DND-41 (cell line): ENCODE measurements at regions not wholly inside any gene's neighbourhood (a gene's known extent, or its start where the extent isn't known, plus 50 kb on each side); places are given as distances from the start of the nearest gene placed in this dataset.

ENCODE experiments used
- ATAC-seq: fragments of 200-7000 bp; cut with Tn5 transposase; 3 replicates; pipeline ENCODE4 v1.9.1; 2021; ENCODE audit warnings: low read depth; ENCODE audit not compliant: insufficient read depth
- DNase-seq: peaks from one replicate; pipeline ENCODE4 v3.0.0-alpha.2; 2020
- H2AFZ ChIP-seq: 2 replicates; pipeline ENCODE4 v1.6.0; 2012; ENCODE audit warnings: low read depth, low read length
- H3K27ac ChIP-seq: 2 replicates; pipeline ENCODE4 v1.5.1; 2012; ENCODE audit warnings: low read length, inconsistent platforms
- H3K27me3 ChIP-seq: fragments of 200-600 bp; sonication (generic); 2 replicates; pipeline ENCODE4 v1.6.0; 2012; ENCODE audit warnings: low read length, mild to moderate bottlenecking, inconsistent platforms; ENCODE audit not compliant: insufficient read depth, poor library complexity
- H3K36me3 ChIP-seq: 2 replicates; pipeline ENCODE4 v1.5.1; 2012; ENCODE audit warnings: low read length, inconsistent platforms; ENCODE audit not compliant: insufficient read depth
- H3K4me1 ChIP-seq: 2 replicates; pipeline ENCODE4 v1.5.1; 2012; ENCODE audit warnings: mild to moderate bottlenecking, low read length; ENCODE audit not compliant: insufficient read depth
- H3K4me2 ChIP-seq: 2 replicates; pipeline ENCODE4 v1.6.0; 2012; ENCODE audit warnings: mild to moderate bottlenecking, moderate library complexity, low read length, inconsistent platforms; ENCODE audit not compliant: insufficient read depth
- H3K4me3 ChIP-seq, 2 experiments: fragments of 200-600 bp in 1 of 2; shearing (Covaris generic) in 1 of 2; 2 replicates each; pipeline ENCODE4 v1.5.1; 2012 to 2016; ENCODE audit warnings: inconsistent platforms in 2 of 2, low read length in 2 of 2, mild to moderate bottlenecking in 2 of 2, low read depth in 1 of 2, moderate library complexity in 1 of 2
- H3K79me2 ChIP-seq: 2 replicates; pipeline ENCODE4 v1.6.0; 2012; ENCODE audit warnings: low read length, inconsistent platforms; ENCODE audit not compliant: insufficient read depth
- H3K9ac ChIP-seq: 2 replicates; pipeline ENCODE4 v1.6.0; 2012; ENCODE audit warnings: low read depth, mild to moderate bottlenecking, inconsistent platforms, low read length, moderate library complexity
- H3K9me3 ChIP-seq: 2 replicates; pipeline ENCODE4 v1.5.1; 2012; ENCODE audit warnings: low read length, moderate library complexity, mild to moderate bottlenecking, inconsistent platforms; ENCODE audit not compliant: insufficient read depth, severe bottlenecking
- H4K20me1 ChIP-seq: 2 replicates; pipeline ENCODE4 v1.6.0; 2012; ENCODE audit warnings: low read length; ENCODE audit not compliant: insufficient read depth
- CTCF ChIP-seq: IDR thresholded peaks from 2 replicates; pipeline ENCODE4 v1.5.1; 2012; ENCODE audit warnings: borderline replicate concordance, low read length, moderate library complexity, mild to moderate bottlenecking; ENCODE audit not compliant: poor library complexity, severe bottlenecking; ENCODE audit errors: extremely low read depth
- EZH2 ChIP-seq: IDR thresholded peaks from 3 replicates; pipeline ENCODE4 v1.6.1; 2012; ENCODE audit warnings: borderline replicate concordance, low read depth, mild to moderate bottlenecking, moderate library complexity, low read length, inconsistent platforms; ENCODE audit not compliant: severe bottlenecking

GRCh38 chr5:124869426-124870033 lies 123.1 kb upstream of the ZNF608 start:
- TF ChIP-seq EZH2 (no peak), CTCF (no peak)
- Histone ChIP-seq H3K4me3 (no peak overlapping the region), H2AFZ (no peak overlapping the region), H4K20me1 (no peaks in the 10 kb centered on the region), H3K9me3 (no peaks in the 10 kb centered on the region), H3K27me3 (no peaks in the 10 kb centered on the region), H3K9ac (no peak overlapping the region; the same call in 1 of the 2 replicates), H3K27ac (no peak overlapping the region), H3K36me3 (no peaks in the 10 kb centered on the region), H3K79me2 (no peaks in the 10 kb centered on the region), H3K4me1 (peaks cover 55% of the 10 kb centered on the region), H3K4me2 (no peak overlapping the region)
- DNase-seq (no peak), ATAC-seq (no peak)

GRCh38 chr5:124870070-124870469 lies 123.6 kb upstream of the ZNF608 start:
- Histone ChIP-seq H3K4me1 (peaks cover 52% of the 10 kb centered on the region), H3K27ac (no peak overlapping the region), H2AFZ (no peak overlapping the region), H3K4me2 (no peak overlapping the region), H3K9me3 (no peaks in the 10 kb centered on the region), H3K79me2 (no peaks in the 10 kb centered on the region), H4K20me1 (no peaks in the 10 kb centered on the region), H3K27me3 (no peaks in the 10 kb centered on the region), H3K36me3 (no peaks in the 10 kb centered on the region), H3K9ac (no peak overlapping the region), H3K4me3 (no peak overlapping the region)
- TF ChIP-seq EZH2 (no peak), CTCF (no peak)
- DNase-seq (no peak), ATAC-seq (no peak)

GRCh38 chr5:124871303-124871702 lies 124.9 kb upstream of the ZNF608 start:
- Histone ChIP-seq H3K9me3 (no peaks in the 10 kb centered on the region), H3K4me3 (no peak overlapping the region), H3K27ac (no peak overlapping the region), H2AFZ (no peak overlapping the region), H3K79me2 (no peaks in the 10 kb centered on the region), H3K9ac (no peak overlapping the region), H3K4me1 (peaks cover 39% of the 10 kb centered on the region), H3K36me3 (no peaks in the 10 kb centered on the region), H4K20me1 (no peaks in the 10 kb centered on the region), H3K27me3 (no peaks in the 10 kb centered on the region), H3K4me2 (no peak overlapping the region)
- ATAC-seq = no peak
- no peak for TF ChIP-seq EZH2
- TF ChIP-seq CTCF = no peak
- no peak for DNase-seq
